ENCODE measurements at regions not wholly inside any gene's neighbourhood (a gene's known extent, or its start where the extent isn't known, plus 50 kb on each side); places are given as distances from the start of the nearest gene placed in this dataset.

GRCh38 chr14:104521816-104522745 is 57.5 kb upstream of the C14orf180 start:
- TF ChIP-seq CTCF (IDR thresholded peaks at IDR 0.05) = no peak
- TF ChIP-seq CREM (CRISPR knock-in tag; IDR thresholded peaks at IDR 0.05) = no peak
- no peak for TF ChIP-seq NR2C2 (CRISPR knock-in tag; IDR thresholded peaks at IDR 0.05)
- no peak for TF ChIP-seq MXD4 (CRISPR knock-in tag; IDR thresholded peaks at IDR 0.05; ENCODE audit: borderline replicate concordance)
- TF ChIP-seq TEAD1 (CRISPR knock-in tag; IDR thresholded peaks at IDR 0.05) = no peak
- no peak for TF ChIP-seq ZNF232 (CRISPR knock-in tag; IDR thresholded peaks at IDR 0.05)
- TF ChIP-seq CREB1 (CRISPR knock-in tag; IDR thresholded peaks at IDR 0.05) = no peak
- no peak for TF ChIP-seq ARID4B (CRISPR knock-in tag; IDR thresholded peaks at IDR 0.05; ENCODE audit: borderline replicate concordance)
- TF ChIP-seq IRF2 (CRISPR knock-in tag; IDR thresholded peaks at IDR 0.05; ENCODE audit: borderline replicate concordance, low read depth) = no peak

All from WTC11 (cell line).